ENCODE measurements at regions not wholly inside any gene's neighbourhood (a gene's known extent, or its start where the extent isn't known, plus 50 kb on each side); places are given as distances from the start of the nearest gene placed in this dataset.

DNA sequence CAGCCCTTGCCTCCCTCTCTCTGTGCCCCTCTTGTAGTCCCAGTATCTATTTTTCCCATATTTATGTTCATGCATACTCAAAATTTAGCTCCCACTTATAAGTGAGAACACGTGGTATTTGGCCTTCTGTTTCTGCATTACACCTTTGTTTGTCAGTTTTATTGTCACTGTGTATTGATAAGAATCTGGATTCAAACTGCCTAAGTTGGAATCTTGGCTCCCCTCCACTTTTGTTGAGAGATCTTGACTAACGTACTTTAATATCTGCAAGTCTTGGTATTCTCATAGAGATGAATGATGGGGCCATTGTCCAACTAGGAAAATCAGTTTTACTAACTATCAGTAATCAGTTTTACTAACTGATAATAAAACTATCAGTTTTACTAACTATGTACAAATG, 87.8 kb upstream of the PRMT6 start:
- H3K27me3 Mint-ChIP-seq, result no peaks in the 10 kb centered on the region
- no peak overlapping the region for H3K27ac Mint-ChIP-seq
- H3K36me3 Mint-ChIP-seq (ENCODE audit: low read depth), result no peaks in the 10 kb centered on the region
- DNase-seq, result no peak
- ChIA-PET POLR2A (no interaction called here), CTCF (no interaction called here)
- H3K4me1 Mint-ChIP-seq, result no peaks in the 10 kb centered on the region
- no peaks in the 10 kb centered on the region for H3K9me3 Mint-ChIP-seq
- no peak overlapping the region for H3K4me3 Mint-ChIP-seq

DNA sequence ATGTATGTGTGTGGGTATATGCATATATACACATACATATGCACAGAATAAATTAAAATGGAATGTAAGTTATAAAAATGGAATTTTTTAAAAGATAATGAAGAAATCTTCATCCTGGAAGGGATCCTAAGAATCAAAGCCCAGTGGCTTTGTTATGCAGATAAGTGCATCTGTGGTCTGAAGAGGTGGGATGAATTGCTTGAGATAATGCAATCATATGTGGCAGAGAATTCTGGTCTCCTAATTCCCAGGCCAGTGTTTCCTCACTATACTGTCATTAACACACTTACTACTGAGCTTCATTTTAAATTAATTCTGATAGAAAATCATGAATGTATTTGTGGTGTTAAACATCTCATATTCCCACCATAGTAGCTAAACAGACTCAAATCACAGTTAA, 86.7 kb upstream of the PRMT6 start:
- Mint-ChIP-seq H3K27me3 (no peaks in the 10 kb centered on the region), H3K9me3 (no peaks in the 10 kb centered on the region), H3K27ac (no peak overlapping the region), H3K4me3 (no peak overlapping the region), H3K36me3 (ENCODE audit: low read depth) (no peaks in the 10 kb centered on the region), H3K4me1 (no peaks in the 10 kb centered on the region)
- POLR2A ChIA-PET, result interaction anchor here (0.6 kb wide), 1 partner anchor 18 kb away, joined by 3 read pairs; no protein-coding TSS in a partner anchor
- CTCF ChIA-PET, result no interaction called here
- DNase-seq, result no peak

DNA sequence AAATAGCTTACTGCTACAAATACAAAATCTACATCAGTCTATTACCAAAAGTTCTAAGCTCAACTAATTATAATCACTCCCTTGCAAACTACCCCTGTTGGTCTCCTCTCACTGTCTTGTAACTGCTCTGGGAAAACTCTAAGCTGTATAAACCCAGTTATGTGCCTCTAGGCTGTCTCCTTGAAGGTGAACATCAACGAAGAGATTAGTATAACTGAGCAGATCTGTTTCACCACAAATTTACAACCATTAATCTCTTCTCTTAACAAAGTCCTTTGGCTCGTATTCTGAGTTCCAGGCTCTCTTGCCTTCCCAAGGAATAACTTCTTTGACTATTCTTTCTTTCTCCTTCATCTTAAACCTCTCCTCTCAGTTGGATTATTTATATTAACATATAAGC, 84.4 kb upstream of the PRMT6 start:
- no peaks in the 10 kb centered on the region for H3K9me3 Mint-ChIP-seq
- H3K36me3 Mint-ChIP-seq (ENCODE audit: low read depth), result no peaks in the 10 kb centered on the region
- CTCF ChIA-PET, result no interaction called here

DNA sequence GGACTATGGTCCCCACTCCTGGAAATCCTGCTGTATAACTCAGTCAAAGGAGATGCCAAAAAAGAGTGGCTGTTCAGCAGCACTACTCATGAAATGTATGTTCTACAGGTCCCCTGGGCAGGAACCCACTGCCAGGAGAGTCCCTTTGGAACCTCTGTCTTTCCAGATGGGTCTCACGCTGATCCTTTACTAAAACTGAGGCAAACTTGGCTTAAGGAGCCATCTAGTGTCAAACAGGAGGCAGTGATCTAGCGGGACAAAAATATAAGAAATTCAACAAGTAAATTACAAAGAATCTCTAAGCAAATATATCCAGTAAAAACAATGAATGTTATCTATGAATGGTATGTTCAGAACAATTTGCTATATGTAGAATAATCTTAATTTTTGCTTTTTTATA, 80.5 kb upstream of the PRMT6 start:
- POLR2A ChIA-PET, result no interaction called here
- no peak for DNase-seq
- Mint-ChIP-seq H3K4me1 (no peaks in the 10 kb centered on the region), H3K27me3 (no peaks in the 10 kb centered on the region), H3K36me3 (ENCODE audit: low read depth) (no peaks in the 10 kb centered on the region), H3K4me3 (no peak overlapping the region), H3K27ac (no peak overlapping the region), H3K9me3 (no peaks in the 10 kb centered on the region)
- CTCF ChIA-PET, result interaction anchor here (0.8 kb wide), 1 partner anchor 335 kb away, joined by 6 read pairs; no protein-coding TSS in a partner anchor

More for the DNA sequence above, 84.4 kb upstream of the PRMT6 start:
- Mint-ChIP-seq H3K27ac (no peak overlapping the region), H3K4me1 (no peaks in the 10 kb centered on the region), H3K27me3 (no peaks in the 10 kb centered on the region), H3K4me3 (no peak overlapping the region)
- no peak for DNase-seq
- POLR2A ChIA-PET, result no interaction called here

DNA sequence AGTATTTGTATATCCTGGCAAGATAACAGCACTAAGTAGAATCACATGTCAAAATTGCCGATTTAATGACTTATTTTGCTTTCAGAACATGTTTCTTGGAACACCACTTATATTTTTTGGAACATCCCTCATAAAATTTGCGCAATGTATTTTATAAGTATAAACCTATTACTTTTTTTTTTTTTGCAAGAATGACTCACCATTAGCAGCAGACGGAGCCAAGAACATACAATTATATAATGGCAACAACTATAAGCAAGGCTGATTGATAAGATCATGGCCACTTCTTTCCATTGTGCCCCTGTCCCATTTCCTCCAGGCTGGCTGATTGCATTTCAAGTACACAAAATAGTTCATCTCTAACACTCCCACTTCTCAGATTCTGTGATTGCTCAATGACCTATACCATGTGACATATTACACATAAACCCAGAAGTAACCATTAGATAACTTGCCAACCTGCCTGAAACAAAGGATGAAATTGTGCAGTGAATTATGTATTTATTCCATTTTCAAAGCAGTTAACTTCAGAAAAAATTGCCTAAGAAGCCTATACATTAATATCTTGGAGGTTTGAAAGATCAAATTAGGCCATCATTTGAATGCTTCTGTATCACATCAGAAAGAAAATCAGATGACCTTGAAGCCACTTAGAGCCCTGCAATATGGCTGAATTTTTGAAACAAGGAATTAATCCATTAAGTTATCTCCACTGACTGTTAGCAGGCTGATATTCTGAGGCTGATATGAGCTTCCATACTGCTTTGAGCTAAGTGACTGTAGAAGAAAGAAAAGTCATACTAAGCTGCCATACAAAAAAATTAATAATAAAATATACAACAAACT, 77.8 kb upstream of the PRMT6 start:
- Mint-ChIP-seq H3K27ac (no peak overlapping the region), H3K9me3 (no peaks in the 10 kb centered on the region), H3K4me1 (no peaks in the 10 kb centered on the region), H3K4me3 (no peak overlapping the region), H3K27me3 (no peaks in the 10 kb centered on the region), H3K36me3 (ENCODE audit: low read depth) (no peaks in the 10 kb centered on the region)
- CTCF ChIA-PET, result interaction anchor here (0.7 kb wide), 1 partner anchor 13 kb away, joined by 3 read pairs; no protein-coding TSS in a partner anchor
- POLR2A ChIA-PET, result no interaction called here
- no peak for DNase-seq

DNA sequence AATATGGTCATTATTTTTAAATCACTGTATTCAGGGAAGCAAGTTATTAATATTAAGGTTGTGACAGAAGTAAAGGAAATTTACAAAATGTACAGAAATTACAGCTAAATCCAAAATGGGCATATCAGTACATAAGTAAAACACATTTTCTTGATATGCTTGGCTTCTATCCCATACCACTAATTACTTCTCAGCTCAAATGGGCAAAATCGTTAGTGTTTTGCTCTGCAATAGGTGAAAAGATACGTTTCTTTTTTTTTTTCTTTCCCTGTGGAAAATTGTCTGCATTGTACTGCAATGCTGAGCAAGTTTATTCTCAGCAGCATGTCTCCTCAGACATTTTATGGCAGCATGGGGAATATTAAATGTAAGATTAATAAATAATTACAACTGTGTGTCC, 77.1 kb upstream of the PRMT6 start:
- Mint-ChIP-seq H3K4me1 (no peaks in the 10 kb centered on the region), H3K27me3 (no peaks in the 10 kb centered on the region), H3K27ac (no peak overlapping the region), H3K4me3 (no peak overlapping the region), H3K36me3 (ENCODE audit: low read depth) (no peaks in the 10 kb centered on the region), H3K9me3 (no peaks in the 10 kb centered on the region)
- DNase-seq, result no peak
- CTCF ChIA-PET, result interaction anchor here (0.7 kb wide), 1 partner anchor 14 kb away, joined by 3 read pairs; no protein-coding TSS in a partner anchor
- POLR2A ChIA-PET, result no interaction called here

DNA sequence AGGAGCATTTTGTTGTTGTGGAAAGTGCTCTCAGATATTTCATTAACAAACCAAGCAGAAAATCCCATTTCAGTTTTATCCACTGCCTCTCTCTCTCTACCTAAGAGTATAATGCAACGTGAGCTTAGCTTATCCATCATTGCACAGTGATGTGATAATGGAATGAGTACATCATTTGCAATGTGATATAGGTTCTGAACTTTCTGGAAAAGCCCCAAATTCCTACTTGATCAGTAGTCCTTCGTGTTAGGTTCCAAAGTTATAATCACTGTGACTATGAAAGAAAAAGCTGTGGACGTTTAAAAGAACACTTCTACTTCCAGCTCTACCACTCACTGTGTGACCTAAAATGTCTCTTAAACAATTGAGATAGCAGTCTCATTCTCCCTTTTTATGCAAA, 76.4 kb upstream of the PRMT6 start:
- Mint-ChIP-seq H3K36me3 (ENCODE audit: low read depth) (no peaks in the 10 kb centered on the region), H3K4me3 (no peak overlapping the region), H3K27ac (no peak overlapping the region), H3K9me3 (no peaks in the 10 kb centered on the region), H3K27me3 (no peaks in the 10 kb centered on the region), H3K4me1 (no peaks in the 10 kb centered on the region)
- CTCF ChIA-PET, result no interaction called here
- DNase-seq, result no peak
- POLR2A ChIA-PET, result no interaction called here

DNA sequence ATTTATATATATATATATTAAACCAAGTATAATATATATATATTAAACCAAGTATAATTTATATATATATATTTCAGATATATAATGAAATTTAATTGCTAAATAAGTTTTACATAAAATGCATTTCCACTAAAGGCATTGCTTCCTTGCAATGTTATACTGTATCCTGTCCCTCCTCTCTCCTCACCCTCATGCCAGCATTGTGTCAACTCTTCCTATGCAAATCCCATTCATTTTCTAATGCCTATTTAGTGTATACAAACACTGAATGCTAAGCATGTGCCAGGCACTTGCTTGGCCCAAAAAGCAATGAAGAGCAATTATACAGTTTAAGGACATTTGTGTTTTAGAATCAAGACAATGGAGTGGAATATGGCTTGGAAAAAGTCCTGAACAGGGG, 71.7 kb upstream of the PRMT6 start:
- Mint-ChIP-seq H3K27me3 (no peaks in the 10 kb centered on the region), H3K9me3 (no peaks in the 10 kb centered on the region), H3K27ac (no peak overlapping the region), H3K4me1 (no peaks in the 10 kb centered on the region), H3K36me3 (ENCODE audit: low read depth) (no peaks in the 10 kb centered on the region), H3K4me3 (no peak overlapping the region)
- ChIA-PET POLR2A (no interaction called here), CTCF (no interaction called here)
- DNase-seq, result no peak

DNA sequence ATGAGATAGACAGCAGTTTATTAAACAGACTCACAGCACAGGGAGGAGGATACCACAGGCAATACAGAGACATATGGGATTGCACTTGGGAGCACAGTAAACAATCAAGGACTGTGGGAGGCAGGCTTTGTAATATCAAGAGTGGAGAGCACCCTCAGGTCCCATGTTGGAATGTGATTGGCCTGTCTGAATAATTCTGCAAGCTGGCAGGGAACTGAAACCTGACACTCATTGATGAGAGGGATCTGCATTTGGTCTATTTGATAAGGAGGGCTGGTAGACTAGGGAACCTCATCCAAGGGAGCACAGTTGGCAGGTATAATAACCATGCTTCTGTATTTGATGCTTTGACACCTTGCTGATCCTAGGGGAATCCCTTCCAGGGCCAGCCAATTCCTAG, 69.9 kb upstream of the PRMT6 start:
- no peaks in the 10 kb centered on the region for H3K27me3 Mint-ChIP-seq
- H3K9me3 Mint-ChIP-seq, result no peaks in the 10 kb centered on the region
- no peaks in the 10 kb centered on the region for H3K4me1 Mint-ChIP-seq
- CTCF ChIA-PET, result no interaction called here
- H3K27ac Mint-ChIP-seq, result no peak overlapping the region
- POLR2A ChIA-PET, result no interaction called here
- H3K4me3 Mint-ChIP-seq, result no peak overlapping the region
- DNase-seq, result no peak
- H3K36me3 Mint-ChIP-seq (ENCODE audit: low read depth), result no peaks in the 10 kb centered on the region

DNA sequence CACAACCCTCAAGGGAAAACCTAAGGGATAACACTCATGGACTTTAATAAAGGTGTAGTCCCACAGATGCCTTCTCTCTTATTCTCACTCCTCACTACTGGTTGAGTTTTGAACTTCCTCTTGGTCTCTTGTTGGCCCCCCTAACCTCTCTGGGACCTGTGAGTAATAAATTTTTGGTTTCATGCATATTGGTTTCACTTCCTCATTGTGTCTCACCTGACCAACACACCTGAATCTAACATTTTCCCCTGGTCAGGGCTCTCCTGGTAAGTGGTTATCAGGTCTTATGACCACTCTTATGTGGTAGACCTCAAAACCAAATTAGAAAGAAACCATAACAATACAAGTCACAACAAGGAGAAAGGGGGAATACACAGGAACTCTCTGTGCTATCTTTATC, 60.5 kb upstream of the PRMT6 start:
- Mint-ChIP-seq H3K4me3 (no peak overlapping the region), H3K9me3 (peaks cover 2% of the 10 kb centered on the region), H3K27me3 (no peaks in the 10 kb centered on the region), H3K4me1 (no peaks in the 10 kb centered on the region), H3K36me3 (ENCODE audit: low read depth) (no peaks in the 10 kb centered on the region), H3K27ac (no peak overlapping the region)
- no peak for DNase-seq
- POLR2A ChIA-PET, result no interaction called here
- CTCF ChIA-PET, result no interaction called here

DNA sequence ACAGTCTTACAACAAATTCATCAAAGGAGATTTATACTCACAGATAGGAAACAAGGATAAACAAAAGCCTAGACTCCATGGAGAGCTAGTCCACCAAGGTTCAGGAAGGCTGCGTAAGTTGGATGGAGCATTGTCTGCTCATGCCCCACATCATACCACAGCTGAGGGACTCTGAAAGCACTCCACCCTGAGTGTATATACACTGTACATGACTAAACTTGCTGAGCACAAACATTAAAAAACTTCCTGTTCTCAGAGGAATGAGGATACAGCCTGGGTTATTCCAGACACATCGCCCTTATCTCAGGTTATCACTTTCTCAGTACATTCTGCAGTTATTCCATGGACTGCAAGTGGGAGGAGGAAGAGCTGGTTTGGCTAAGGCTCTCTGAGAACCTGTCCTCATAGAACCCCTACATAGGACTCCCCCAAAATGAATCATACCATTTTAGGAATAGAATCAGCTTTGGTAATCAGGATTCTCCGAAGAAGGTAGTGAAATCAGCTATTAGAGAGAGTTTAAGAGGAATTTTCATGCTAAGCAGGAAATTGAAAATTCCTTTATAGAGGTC, 58.0 kb upstream of the PRMT6 start:
- Mint-ChIP-seq H3K27ac (no peak overlapping the region), H3K4me1 (no peaks in the 10 kb centered on the region), H3K36me3 (ENCODE audit: low read depth) (no peaks in the 10 kb centered on the region), H3K9me3 (peaks cover 2% of the 10 kb centered on the region), H3K27me3 (no peaks in the 10 kb centered on the region), H3K4me3 (no peak overlapping the region)
- DNase-seq, result no peak
- ChIA-PET POLR2A (no interaction called here), CTCF (no interaction called here)

DNA sequence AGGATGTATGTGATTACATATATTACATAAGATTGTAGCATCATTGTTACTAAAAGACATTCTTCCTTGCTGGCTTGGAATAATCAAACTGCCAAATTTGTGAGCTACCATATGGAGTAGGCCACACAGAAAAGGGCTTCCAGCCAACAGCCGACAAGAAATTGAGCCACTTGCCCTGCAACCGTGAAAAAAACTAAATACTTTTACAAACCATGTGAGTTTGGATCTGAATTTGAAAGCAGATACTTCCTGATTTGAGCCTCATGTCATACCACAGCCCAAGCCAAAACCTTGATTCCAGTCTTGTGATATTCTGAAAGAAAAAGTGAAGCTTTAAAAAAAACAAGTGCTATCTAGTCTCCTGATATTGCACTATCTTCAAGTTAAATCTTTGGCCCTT, 55.6 kb upstream of the PRMT6 start:
- ChIA-PET POLR2A (no interaction called here), CTCF (no interaction called here)
- no peak for DNase-seq
- H3K4me3 Mint-ChIP-seq, result no peak overlapping the region
- no peaks in the 10 kb centered on the region for H3K36me3 Mint-ChIP-seq (ENCODE audit: low read depth)
- H3K4me1 Mint-ChIP-seq, result no peaks in the 10 kb centered on the region
- H3K9me3 Mint-ChIP-seq, result no peaks in the 10 kb centered on the region
- H3K27me3 Mint-ChIP-seq, result peaks cover 4% of the 10 kb centered on the region
- no peak overlapping the region for H3K27ac Mint-ChIP-seq

DNA sequence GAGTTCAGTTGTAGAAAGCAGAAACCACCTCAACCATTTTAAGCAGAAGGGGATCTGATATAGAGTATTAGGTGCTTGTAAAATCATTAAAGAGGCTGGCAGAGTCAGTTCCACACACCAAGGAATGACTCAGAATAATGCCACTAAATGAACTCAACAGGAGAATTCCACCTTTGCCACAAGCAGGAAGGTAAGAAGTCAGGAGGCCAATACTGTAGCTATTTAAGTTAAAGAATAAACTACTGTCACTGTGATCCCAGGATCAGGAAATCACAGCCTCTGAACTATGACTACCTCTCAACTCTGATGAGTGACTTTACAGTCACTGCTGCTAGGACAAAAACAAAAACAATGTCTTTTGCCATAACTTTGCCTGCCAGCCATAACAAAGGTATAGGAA, 52.5 kb upstream of the PRMT6 start:
- CTCF ChIA-PET, result no interaction called here
- Mint-ChIP-seq H3K4me1 (no peaks in the 10 kb centered on the region), H3K36me3 (ENCODE audit: low read depth) (no peaks in the 10 kb centered on the region), H3K27ac (no peak overlapping the region), H3K4me3 (no peak overlapping the region), H3K9me3 (no peaks in the 10 kb centered on the region), H3K27me3 (peaks cover 4% of the 10 kb centered on the region)
- POLR2A ChIA-PET, result no interaction called here
- DNase-seq, result no peak

DNA sequence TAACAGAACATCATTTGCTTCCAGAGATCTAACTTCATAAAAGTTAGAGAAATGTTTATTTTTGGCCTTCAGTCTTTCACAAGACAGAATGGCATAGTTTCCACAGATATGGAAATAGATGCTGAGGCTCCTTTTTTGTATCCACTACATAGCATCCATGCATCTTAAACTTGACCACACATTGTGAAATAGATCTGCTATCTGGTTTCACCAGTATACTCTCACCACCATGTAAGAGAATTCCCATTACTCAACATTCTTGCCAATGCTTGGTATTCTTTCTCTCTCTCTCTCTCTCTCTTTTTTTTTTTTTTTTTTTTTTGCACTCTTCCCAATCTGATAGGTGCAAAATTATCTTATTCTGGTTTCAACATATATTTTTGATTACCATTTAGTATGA, 52.1 kb upstream of the PRMT6 start:
- no peak overlapping the region for H3K4me3 Mint-ChIP-seq
- H3K36me3 Mint-ChIP-seq (ENCODE audit: low read depth), result no peaks in the 10 kb centered on the region
- CTCF ChIA-PET, result no interaction called here
- H3K4me1 Mint-ChIP-seq, result no peaks in the 10 kb centered on the region
- POLR2A ChIA-PET, result no interaction called here
- peaks cover 4% of the 10 kb centered on the region for H3K27me3 Mint-ChIP-seq
- no peak for DNase-seq
- H3K27ac Mint-ChIP-seq, result no peak overlapping the region
- no peaks in the 10 kb centered on the region for H3K9me3 Mint-ChIP-seq

All from activated CD4-positive, alpha-beta T cell treated with anti-CD3 and anti-CD28 coated beads, Interleukin-2, amount 10 ng/mL, durations not matched to agents 7 days and 5 days (primary cell).